ENCODE measurements at regions not wholly inside any gene's neighbourhood (a gene's known extent, or its start where the extent isn't known, plus 50 kb on each side); places are given as distances from the start of the nearest gene placed in this dataset.

DNA sequence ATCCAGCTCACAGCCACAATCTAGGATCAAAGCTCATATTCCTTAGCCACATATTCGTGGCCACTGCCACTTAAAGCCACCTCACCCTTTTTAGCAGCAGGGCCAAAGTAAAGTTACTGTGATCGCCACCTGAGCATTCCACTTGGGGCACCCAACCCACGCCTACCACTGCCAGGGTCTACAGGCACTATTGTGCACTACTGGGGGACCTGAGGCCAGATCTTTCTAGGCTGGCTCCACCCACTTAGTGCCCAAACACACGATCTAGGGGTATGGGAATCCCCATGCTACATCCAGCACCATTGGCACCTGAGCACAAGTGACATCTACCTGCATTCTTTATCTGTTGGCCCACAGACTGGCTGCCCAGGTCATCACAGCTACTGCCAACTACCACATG is 517.9 kb upstream of the PRR20A start:
- H2BK120ac ChIP-seq (replicated peaks; ENCODE audit: low read depth, low read length), result no peak overlapping the region
- H3K18ac ChIP-seq (ENCODE audit: extremely low read depth, low read length), result no peak overlapping the region
- H2AFZ ChIP-seq (ENCODE audit: low read length), result no peak overlapping the region
- H4K91ac ChIP-seq (replicated peaks; ENCODE audit: insufficient read length, low read length), result no peak overlapping the region
- POLR2A ChIA-PET (ENCODE audit: partially characterized antibody), result no interaction called here
- no peak overlapping the region for H3K4me3 ChIP-seq (ENCODE audit: extremely low read depth in 1 of 4, insufficient read depth in 2 of 4, low read depth in 3 of 4, low read length in 4 of 4)
- H4K20me1 ChIP-seq (replicated peaks in 1 of 2; ENCODE audit: control insufficient read depth in 1 of 2, insufficient read depth in 2 of 2, low read length in 2 of 2), result no peaks in the 10 kb centered on the region
- no peaks in the 10 kb centered on the region for H3K36me3 ChIP-seq (ENCODE audit: control insufficient read depth in 2 of 4, insufficient read depth in 4 of 4, low read length in 3 of 4)
- no peak for TF ChIP-seq HDAC2 (IDR thresholded peaks at IDR 0.05; ENCODE audit: borderline replicate concordance in 1 of 2, low read depth in 2 of 2, low read length in 2 of 2)
- no peak for TF ChIP-seq JUN (IDR thresholded peaks at IDR 0.05; ENCODE audit: low read depth, low read length)
- TF ChIP-seq BCL11A (IDR thresholded peaks at IDR 0.05; ENCODE audit: low read depth in 2 of 2, low read length in 2 of 2), result no peak
- TF ChIP-seq CBX8 (IDR thresholded peaks at IDR 0.05; ENCODE audit: borderline replicate concordance, low read depth, low read length), result no peak
- TF ChIP-seq SUZ12 (IDR thresholded peaks at IDR 0.05; ENCODE audit: low read length), result no peak
- no peaks in the 10 kb centered on the region for H3K4me1 ChIP-seq (replicated peaks in 1 of 4; ENCODE audit: control insufficient read depth in 3 of 4, insufficient read depth in 4 of 4, low read length in 3 of 4)
- peaks cover 0 to 4% of the 10 kb centered on the region in 2 experiments; a peak in 1 of 4 replicates for H3K9me3 ChIP-seq (ENCODE audit: insufficient read depth in 2 of 2, low read depth in 1 of 2, low read length in 1 of 2)
- H3K27ac ChIP-seq (ENCODE audit: low read depth, low read length), result no peak overlapping the region
- H2BK5ac ChIP-seq (ENCODE audit: low read depth, low read length), result no peak overlapping the region
- H2AK5ac ChIP-seq (ENCODE audit: low read depth, low read length), result no peak overlapping the region
- H3K9ac ChIP-seq (replicated peaks in 1 of 4; ENCODE audit: extremely low read depth in 1 of 4, low read depth in 3 of 4, low read length in 3 of 4), result no peak overlapping the region
- H3K4me2 ChIP-seq (ENCODE audit: insufficient read depth in 1 of 2, low read depth in 2 of 2, low read length in 2 of 2), result no peak overlapping the region
- no peaks in the 10 kb centered on the region for H3K23me2 ChIP-seq (ENCODE audit: low read depth, low read length)
- H4K8ac ChIP-seq (ENCODE audit: extremely low read depth, insufficient read depth, low read length), result no peak overlapping the region
- no peak overlapping the region for H3K14ac ChIP-seq (ENCODE audit: insufficient read length)
- no peak overlapping the region for H2BK15ac ChIP-seq (ENCODE audit: low read length)
- no peak overlapping the region for H2BK20ac ChIP-seq (ENCODE audit: low read length)
- DNase-seq (ENCODE audit: low read depth in 1 of 2, low spot score in 2 of 2) (no peak), FAIRE-seq (no peak)
- no peaks in the 10 kb centered on the region for H3K79me2 ChIP-seq (ENCODE audit: control insufficient read depth in 1 of 2, insufficient read depth in 2 of 2, low read length in 2 of 2)
- no peak overlapping the region for H3K23ac ChIP-seq (ENCODE audit: insufficient read length)
- H2BK12ac ChIP-seq (ENCODE audit: low read depth, low read length), result no peak overlapping the region
- 93% methylated on average over 4 of the region's 4 CpGs; no CpG with 5 or more reads in 1 of the 2 experiments for WGBS, 2 experiments (ENCODE audit: extremely low coverage in 1 of 2, insufficient coverage in 1 of 2, insufficient read length in 1 of 2, insufficient replicate concordance in 2 of 2, low coverage in 1 of 2, low lambda C conversion rate in 2 of 2, missing lambda C conversion rate in 1 of 2)
- no peak overlapping the region for H3K4ac ChIP-seq (replicated peaks; ENCODE audit: insufficient read length, low read depth, low read length)
- H3K79me1 ChIP-seq (ENCODE audit: low read depth, low read length), result no peaks in the 10 kb centered on the region
- CTCF ChIA-PET (ENCODE audit: partially characterized antibody), result no interaction called here
- no peaks in the 10 kb centered on the region for H3K27me3 ChIP-seq (replicated peaks in 1 of 4; ENCODE audit: control insufficient read depth in 3 of 4, extremely low read depth in 1 of 4, insufficient read depth in 3 of 4, low read length in 3 of 4)
- H4K5ac ChIP-seq (ENCODE audit: insufficient read length, low read depth, low read length), result no peak overlapping the region
- no peak overlapping the region for H3K56ac ChIP-seq (replicated peaks; ENCODE audit: insufficient read length, low read depth, low read length)

All from H1 (cell line).